Prostate gland (tissue), 2 donors: ENCODE measurements at regions not wholly inside any gene's neighbourhood (a gene's known extent, or its start where the extent isn't known, plus 50 kb on each side); places are given as distances from the start of the nearest gene placed in this dataset.

Source experiments
- DNase-seq: peaks from one replicate; pipeline ENCODE4 v3.0.0-alpha.2; 2019; ENCODE audit warnings: low spot score
- H3K27ac ChIP-seq, 2 donors: fragments of 200-600 bp; sonication (generic); 2 replicates each; pipeline ENCODE4 v1.5.1; 2017 to 2019
- H3K27me3 ChIP-seq: fragments of 200-600 bp; sonication (generic); replicated peaks from 2 replicates; pipeline ENCODE4 v1.5.1; 2019; ENCODE audit not compliant: insufficient read depth
- H3K36me3 ChIP-seq, 2 donors: fragments of 200-600 bp; sonication (generic); 1 replicate in 1 of 2; 2 replicates in 1 of 2; pipeline versions ENCODE4 v1.5.1 to v1.8.1; 2017 to 2019
- H3K4me1 ChIP-seq: fragments of 200-600 bp; sonication (generic); replicated peaks from 2 replicates; pipeline ENCODE4 v1.5.1; 2019
- H3K4me3 ChIP-seq, 2 donors: fragments of 200-600 bp; sonication (generic); 2 replicates each; pipeline ENCODE4 v1.5.1; 2017 to 2019
- H3K9me3 ChIP-seq: fragments of 200-600 bp; sonication (generic); 2 replicates; pipeline ENCODE4 v1.5.1; 2017
- CTCF ChIP-seq, 4 experiments: fragments of 200-600 bp in 2 of 4; fragments of 450-650 bp in 2 of 4; sonication (generic) in 2 of 4; IDR thresholded peaks; 1 replicate in 3 of 4; 2 replicates in 1 of 4; pipeline ENCODE4 v1.5.1; 2016 to 2019; ENCODE audit warnings: antibody characterized with exemption in 4 of 4, mild to moderate bottlenecking in 2 of 4, moderate library complexity in 2 of 4
- POLR2A ChIP-seq: fragments of 450-650 bp; IDR thresholded peaks from one replicate; pipeline ENCODE4 v1.6.1; 2016; ENCODE audit warnings: antibody characterized with exemption, mild to moderate bottlenecking
- POLR2AphosphoS5 ChIP-seq: sonication (generic); formaldehyde crosslinking; IDR thresholded peaks from one replicate; pipeline ENCODE4 v1.6.1; 2017; ENCODE audit warnings: antibody characterized with exemption
- WGBS: methylation state at CpG from one replicate; pipeline ENCODE4 v1.1.5; 2018; 5-methylcytosine and 5-hydroxymethylcytosine counted together
- intact Hi-C: fragments of 100-400 bp; cut with DNase I; formaldehyde crosslinking; loops from one replicate; pipeline ENCODE4 v1.14.2; 2022

DNA sequence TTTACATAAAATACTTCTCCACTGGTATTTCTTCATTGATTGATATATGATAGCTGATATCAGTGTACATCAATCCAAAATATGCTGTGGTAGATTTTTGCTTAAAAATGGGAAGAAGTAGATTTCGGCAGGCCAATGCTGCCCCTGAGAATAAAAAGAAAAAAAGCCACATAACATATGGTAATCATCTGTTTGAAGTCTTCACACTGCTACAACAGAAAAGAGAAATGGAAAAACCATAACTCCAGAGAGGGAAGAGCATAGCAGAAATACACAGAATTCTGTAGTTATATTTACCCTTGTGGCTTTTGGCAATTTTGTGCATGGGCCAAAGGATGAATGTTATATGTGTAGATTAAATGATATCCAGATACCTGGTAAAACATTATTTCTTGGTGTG is 143.1 kb upstream of the KCNMB2 start:
- DNase-seq, result no peak
- WGBS, result 96% methylated on average over 1 of the region's 1 CpG
- H3K36me3 ChIP-seq, result no peaks in the 10 kb centered on the region
- TF ChIP-seq POLR2AphosphoS5, result no peak
- intact Hi-C loops, result no loop called here
- H3K27me3 ChIP-seq, result no peaks in the 10 kb centered on the region
- H3K27ac ChIP-seq, result no peak overlapping the region
- no peaks in the 10 kb centered on the region for H3K4me1 ChIP-seq
- H3K4me3 ChIP-seq, result no peak overlapping the region
- H3K9me3 ChIP-seq, result no peaks in the 10 kb centered on the region

GRCh38 chr3:178393824-178394223 is 142.4 kb upstream of the KCNMB2 start:
- intact Hi-C loops, result no loop called here
- no peak overlapping the region for H3K27ac ChIP-seq
- no peak for DNase-seq
- no peaks in the 10 kb centered on the region for H3K27me3 ChIP-seq
- no peaks in the 10 kb centered on the region for H3K4me1 ChIP-seq
- no peaks in the 10 kb centered on the region for H3K36me3 ChIP-seq
- no peaks in the 10 kb centered on the region for H3K9me3 ChIP-seq
- H3K4me3 ChIP-seq, result no peak overlapping the region
- TF ChIP-seq POLR2AphosphoS5 (no peak), POLR2A (no peak), CTCF (IDR thresholded peaks at IDR 0.05) (no peak)

- intact Hi-C loops, result no loop called here
- TF ChIP-seq POLR2AphosphoS5 (no peak), CTCF (IDR thresholded peaks at IDR 0.05) (no peak), POLR2A (no peak)
- DNase-seq, result no peak
- H3K9me3 ChIP-seq, result no peaks in the 10 kb centered on the region
- no peak overlapping the region for H3K4me3 ChIP-seq
- no peaks in the 10 kb centered on the region for H3K36me3 ChIP-seq
- H3K4me1 ChIP-seq, result no peaks in the 10 kb centered on the region
- H3K27ac ChIP-seq, result no peak overlapping the region
- WGBS, result 93% methylated on average over 2 of the region's 2 CpGs
- H3K27me3 ChIP-seq, result no peaks in the 10 kb centered on the region
Measured at GRCh38 chr3:178396318-178396717, 139.9 kb upstream of the KCNMB2 start.

DNA sequence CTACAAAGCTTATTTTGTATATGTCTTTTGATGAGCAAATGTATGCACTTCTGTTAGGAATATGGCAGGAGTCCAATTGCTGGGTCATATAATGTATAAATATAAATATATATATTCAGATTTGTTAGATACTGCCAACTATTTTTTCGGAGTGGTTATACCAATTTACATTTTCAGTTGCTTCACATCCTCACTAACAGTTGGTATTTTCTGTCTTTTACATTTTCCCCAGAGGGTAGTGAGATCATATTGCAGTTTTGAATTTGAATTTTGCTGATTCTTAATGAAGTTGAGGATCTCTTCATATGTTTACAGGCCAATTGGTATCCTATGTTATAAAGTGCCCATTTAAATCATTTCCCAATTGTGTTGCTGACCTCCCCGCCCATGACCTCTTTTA is 139.0 kb upstream of the KCNMB2 start:
- H3K4me1 ChIP-seq, result no peaks in the 10 kb centered on the region
- H3K9me3 ChIP-seq, result no peaks in the 10 kb centered on the region
- H3K27ac ChIP-seq, result no peak overlapping the region
- no peaks in the 10 kb centered on the region for H3K36me3 ChIP-seq
- no peak overlapping the region for H3K4me3 ChIP-seq
- WGBS, result 88% methylated on average over 2 of the region's 2 CpGs
- intact Hi-C loops, result no loop called here
- H3K27me3 ChIP-seq, result no peaks in the 10 kb centered on the region
- TF ChIP-seq CTCF (IDR thresholded peaks at IDR 0.05), result no peak
- TF ChIP-seq POLR2A, result no peak
- DNase-seq, result no peak

GRCh38 chr3:178397836-178398235 is 138.4 kb upstream of the KCNMB2 start:
- Histone ChIP-seq H3K4me1 (no peaks in the 10 kb centered on the region), H3K4me3 (no peak overlapping the region), H3K9me3 (no peaks in the 10 kb centered on the region), H3K27ac (no peak overlapping the region), H3K27me3 (no peaks in the 10 kb centered on the region), H3K36me3 (no peaks in the 10 kb centered on the region)
- WGBS, result 66% methylated on average over 1 of the region's 1 CpG
- DNase-seq, result no peak
- intact Hi-C loops, result no loop called here
- TF ChIP-seq POLR2AphosphoS5 (no peak), POLR2A (no peak), CTCF (IDR thresholded peaks at IDR 0.05) (no peak)

- no peak overlapping the region for H3K4me3 ChIP-seq
- no peaks in the 10 kb centered on the region for H3K4me1 ChIP-seq
- 33% methylated on average over 2 of the region's 2 CpGs for WGBS
- DNase-seq, result no peak
- H3K27ac ChIP-seq, result no peak overlapping the region
- no peak for TF ChIP-seq POLR2A
- no peak for TF ChIP-seq POLR2AphosphoS5
- no peak for TF ChIP-seq CTCF (IDR thresholded peaks at IDR 0.05)
- H3K27me3 ChIP-seq, result no peaks in the 10 kb centered on the region
- H3K9me3 ChIP-seq, result no peaks in the 10 kb centered on the region
- intact Hi-C loops, result no loop called here
- H3K36me3 ChIP-seq, result no peaks in the 10 kb centered on the region
Measured at GRCh38 chr3:178404961-178405360, 131.3 kb upstream of the KCNMB2 start.
